ENCODE measurements at regions not wholly inside any gene's neighbourhood (a gene's known extent, or its start where the extent isn't known, plus 50 kb on each side); places are given as distances from the start of the nearest gene placed in this dataset.
"Not testable (repeated sequence)": the region's sequence is repeated elsewhere in the genome, so short reads cannot be mapped to it uniquely, and the experiment has no call there.

- no peak for DNase-seq (ENCODE audit: low read depth)
Observed at GRCh38 chr9:129561594-129562281, 59.2 kb downstream of the C9orf50 start.

GRCh38 chr9:129560881-129561306 lies 60.0 kb downstream of the C9orf50 start:
- DNase-seq (ENCODE audit: low read depth), result no peak

GRCh38 chr9:129559506-129559881 lies 61.4 kb downstream of the C9orf50 start:
- DNase-seq (ENCODE audit: low read depth), result no peak

- DNase-seq (ENCODE audit: low read depth), result peak; percentile 50
Observed at GRCh38 chr9:129558551-129559505, 62.1 kb downstream of the C9orf50 start.

GRCh38 chr9:129558063-129558550 lies 62.8 kb downstream of the C9orf50 start:
- DNase-seq (ENCODE audit: low read depth), result no peak

- DNase-seq (ENCODE audit: low read depth), result peak; percentile 98
Observed at GRCh38 chr9:129557192-129558036, 63.5 kb downstream of the C9orf50 start.

GRCh38 chr9:129556491-129557191 lies 64.3 kb downstream of the C9orf50 start:
- no peak for DNase-seq (ENCODE audit: low read depth)

- no peak for DNase-seq (ENCODE audit: low read depth)
Observed at GRCh38 chr9:129555512-129556215, 65.2 kb downstream of the C9orf50 start.

GRCh38 chr9:129554649-129555048 lies 66.3 kb downstream of the C9orf50 start:
- DNase-seq (ENCODE audit: low read depth), result no peak

GRCh38 chr9:129553277-129553676 lies 67.6 kb downstream of the C9orf50 start:
- DNase-seq (ENCODE audit: low read depth), result no peak

GRCh38 chr9:129552064-129552463 lies 68.8 kb downstream of the C9orf50 start:
- peak; percentile 33 for DNase-seq (ENCODE audit: low read depth)

- DNase-seq (ENCODE audit: low read depth), result no peak
Observed at GRCh38 chr9:129551393-129551973, 69.4 kb downstream of the C9orf50 start.

GRCh38 chr9:129550977-129551376 lies 69.9 kb downstream of the C9orf50 start:
- not testable (repeated sequence) for DNase-seq (ENCODE audit: low read depth)

- peak; percentile 73 for DNase-seq (ENCODE audit: low read depth)
Observed at GRCh38 chr9:129550199-129550839, 70.6 kb downstream of the C9orf50 start.

GRCh38 chr9:129549684-129550083 lies 71.2 kb downstream of the C9orf50 start:
- no peak for DNase-seq (ENCODE audit: low read depth)

- DNase-seq (ENCODE audit: low read depth), result no peak
Observed at GRCh38 chr9:129549139-129549538, 71.8 kb downstream of the C9orf50 start.

GRCh38 chr9:129548571-129549135 lies 72.2 kb downstream of the C9orf50 start:
- no peak for DNase-seq (ENCODE audit: low read depth)

- DNase-seq (ENCODE audit: low read depth), result no peak
Observed at GRCh38 chr9:129547869-129548570, 72.9 kb downstream of the C9orf50 start.

GRCh38 chr9:129547063-129547462 lies 73.8 kb downstream of the C9orf50 start:
- DNase-seq (ENCODE audit: low read depth), result no peak

All from M059J (cell line).